ENCODE measurements at regions not wholly inside any gene's neighbourhood (a gene's known extent, or its start where the extent isn't known, plus 50 kb on each side); places are given as distances from the start of the nearest gene placed in this dataset.

- TF ChIP-seq CTCF (tag by site-specific recombination; IDR thresholded peaks at IDR 0.05) (no peak), ZNF747 (tag by site-specific recombination; IDR thresholded peaks at IDR 0.05) (no peak), ZBTB8A (tag by site-specific recombination; IDR thresholded peaks at IDR 0.05) (no peak), YY1 (tag by site-specific recombination; IDR thresholded peaks at IDR 0.05) (no peak)
Measured at GRCh38 chr3:153673853-153674252, 447.3 kb upstream of the ARHGEF26 start.

Data from HEK293 (cell line).